Glomerular visceral epithelial cell (primary cell): ENCODE measurements at regions not wholly inside any gene's neighbourhood (a gene's known extent, or its start where the extent isn't known, plus 50 kb on each side); places are given as distances from the start of the nearest gene placed in this dataset.
"Not testable (repeated sequence)": the region's sequence is repeated elsewhere in the genome, so short reads cannot be mapped to it uniquely, and the experiment has no call there.

ENCODE experiments used
- DNase-seq: peaks from one replicate; pipeline ENCODE4 v3.0.0-alpha.2; 2016; ENCODE audit errors: extremely low spot score

DNA sequence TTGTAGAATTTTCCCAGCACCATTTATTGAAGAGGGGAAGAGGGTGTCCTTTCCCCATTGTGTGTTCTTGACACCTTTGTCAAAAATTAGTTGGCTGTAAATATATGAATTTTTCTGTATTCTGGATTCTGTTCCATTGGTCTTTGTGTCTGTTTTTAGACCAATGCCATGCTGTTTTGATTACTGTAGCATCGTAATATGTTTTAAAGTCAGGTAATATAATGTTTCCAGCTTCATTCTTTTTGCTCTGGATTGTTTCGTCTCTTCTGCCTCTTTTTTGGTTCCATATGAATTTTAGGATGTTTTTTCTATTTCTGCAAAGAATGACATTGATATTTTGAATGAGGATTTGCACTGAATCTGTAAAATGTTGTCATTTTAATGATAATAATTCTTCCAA, 331.9 kb upstream of the RGS6 start:
- DNase-seq: no peak

GRCh38 chr14:71602524-71602923, 329.7 kb upstream of the RGS6 start:
- DNase-seq: no peak

DNA sequence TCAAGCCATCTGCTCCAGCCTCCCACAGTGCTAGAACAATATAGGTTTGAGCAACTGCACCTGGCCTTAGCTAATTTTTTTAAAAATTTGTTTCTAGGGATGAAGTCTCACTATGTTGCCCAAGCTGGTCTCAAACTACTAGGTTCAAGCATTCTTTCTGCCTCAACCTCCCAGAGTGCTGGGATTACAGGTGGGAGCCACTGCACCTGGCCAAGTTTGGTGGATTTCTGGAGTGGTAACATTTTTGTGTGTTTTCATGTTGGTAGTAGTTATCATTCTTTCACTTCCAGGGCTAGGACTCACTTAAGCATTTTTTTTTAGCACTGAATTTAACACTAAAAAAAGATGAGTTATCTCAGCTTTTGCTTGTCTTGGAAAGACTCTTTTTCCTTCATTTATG, 328.0 kb upstream of the RGS6 start:
- no peak for DNase-seq

DNA sequence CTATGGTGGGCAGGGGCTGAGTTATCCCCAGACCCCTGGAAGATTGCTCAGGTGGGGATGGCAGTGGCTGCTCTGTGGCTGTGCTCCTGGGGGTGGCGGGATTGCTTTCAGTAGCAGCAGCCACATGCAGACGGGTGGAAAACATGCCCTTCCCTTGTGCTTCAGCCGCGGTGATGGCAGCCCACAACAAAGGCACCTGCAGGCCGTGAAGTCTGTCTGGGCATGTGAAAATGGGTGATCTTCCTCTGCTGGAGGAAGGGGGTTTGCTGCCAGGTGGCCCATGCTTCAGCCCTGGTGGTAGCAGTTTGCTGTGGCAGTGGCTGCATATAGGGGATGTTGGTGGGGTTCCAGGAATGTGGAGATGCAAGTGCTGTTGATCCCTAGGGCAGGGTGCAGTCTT, 326.2 kb upstream of the RGS6 start:
- DNase-seq: no peak

- DNase-seq: no peak
Measured at GRCh38 chr14:71606575-71606974, 325.7 kb upstream of the RGS6 start.

GRCh38 chr14:71607056-71607455, 325.2 kb upstream of the RGS6 start:
- DNase-seq: no peak

DNA sequence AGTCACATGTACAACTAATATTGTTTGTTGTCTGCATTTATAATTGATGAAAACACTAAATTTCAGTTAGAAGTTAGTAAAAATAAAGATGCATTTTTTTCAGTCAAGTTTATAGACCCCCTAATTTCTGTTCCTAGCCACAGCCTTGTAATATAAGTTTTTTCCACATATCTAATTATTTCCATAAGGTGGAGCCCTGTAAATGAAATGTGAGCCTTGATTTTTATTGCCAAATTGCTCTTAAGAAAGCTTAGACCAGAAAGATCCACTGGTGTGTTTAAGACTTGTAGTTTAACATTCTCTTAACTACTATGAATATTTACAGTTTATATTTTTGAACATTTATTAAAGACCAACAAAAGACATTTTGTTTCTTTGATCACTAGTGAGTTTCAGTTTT, 322.1 kb upstream of the RGS6 start:
- DNase-seq: no peak

GRCh38 chr14:71610797-71611196, 321.4 kb upstream of the RGS6 start:
- no peak for DNase-seq

- DNase-seq: no peak
Measured at GRCh38 chr14:71613168-71613567, 319.1 kb upstream of the RGS6 start.

DNA sequence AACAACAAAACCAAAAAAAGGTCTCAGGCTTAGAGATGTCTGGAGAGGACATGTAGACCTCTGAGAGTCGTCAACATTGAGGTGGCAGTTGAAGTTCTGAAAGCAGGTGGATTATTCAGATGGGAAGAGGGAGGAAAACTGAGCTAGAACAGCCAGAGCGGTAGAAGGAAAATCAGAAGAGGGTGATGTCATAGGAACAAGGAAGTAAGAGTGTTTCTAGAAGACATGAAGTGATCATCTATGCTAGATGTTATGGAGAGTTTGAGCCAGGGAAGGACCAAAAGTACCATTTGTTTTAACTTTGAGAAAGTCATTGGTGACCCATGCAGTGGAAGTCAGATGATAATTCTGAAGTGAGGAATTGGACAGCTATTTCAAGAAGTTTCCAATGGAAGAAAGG, 316.2 kb upstream of the RGS6 start:
- DNase-seq: no peak

DNA sequence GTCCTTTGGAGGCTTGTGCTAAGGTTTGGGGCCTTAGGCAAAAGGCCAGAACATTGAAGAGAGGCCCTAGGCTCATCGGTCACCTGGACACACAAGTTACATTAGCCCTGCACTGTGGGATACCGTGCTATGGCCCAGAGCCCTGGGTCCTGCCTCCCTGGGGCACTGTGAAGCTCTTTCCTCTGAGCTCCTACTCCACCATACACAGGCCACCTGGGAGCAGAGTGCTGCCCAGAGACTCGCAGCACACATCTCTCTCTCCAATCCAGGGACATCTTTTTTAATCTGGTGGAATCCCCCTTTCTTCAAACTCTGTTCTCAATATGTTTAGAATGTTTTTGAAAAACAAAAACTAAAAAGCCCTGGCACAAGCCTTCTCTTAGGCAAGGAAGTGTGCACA, 314.2 kb upstream of the RGS6 start:
- no peak for DNase-seq

- DNase-seq: no peak
Measured at GRCh38 chr14:71618716-71619115, 313.5 kb upstream of the RGS6 start.

DNA sequence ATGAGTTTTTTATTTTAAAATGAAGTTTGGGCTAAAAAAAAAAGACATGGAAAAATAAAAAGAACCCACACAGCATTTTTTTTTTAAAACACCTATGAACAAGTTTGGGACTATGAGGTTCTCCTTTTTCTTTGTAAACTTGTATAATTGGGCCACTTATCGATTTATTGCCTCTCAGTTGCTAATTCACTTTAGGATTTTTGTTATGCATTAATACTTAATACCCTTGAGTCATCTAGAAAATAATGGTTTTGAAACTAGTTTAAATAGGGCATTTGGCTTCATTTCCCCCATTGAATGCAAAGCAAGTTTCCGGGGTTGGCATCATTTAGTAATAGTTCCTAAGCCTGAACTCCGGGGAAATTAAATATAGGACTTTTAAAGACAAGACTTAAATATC, 312.8 kb upstream of the RGS6 start:
- no peak for DNase-seq

DNA sequence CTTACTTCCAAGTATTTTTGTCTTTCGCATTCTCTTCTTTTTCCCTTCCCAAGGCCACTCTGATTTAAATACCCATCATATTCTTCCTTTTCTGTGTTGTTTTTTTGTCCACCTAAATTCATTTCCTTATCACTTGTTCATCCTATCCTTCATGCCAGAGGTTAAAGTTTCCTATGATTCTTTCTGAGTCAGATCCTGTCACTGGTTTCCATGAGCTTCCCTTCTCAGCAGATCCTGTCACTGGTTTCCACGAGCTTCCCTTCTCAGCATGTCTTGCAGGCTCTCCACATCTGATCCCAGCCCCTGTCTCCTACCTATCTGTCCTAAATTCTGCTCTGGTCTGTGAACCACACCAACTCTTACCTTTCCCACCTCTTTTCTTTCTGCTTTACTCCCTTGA, 311.8 kb upstream of the RGS6 start:
- peak; percentile 8 for DNase-seq

DNA sequence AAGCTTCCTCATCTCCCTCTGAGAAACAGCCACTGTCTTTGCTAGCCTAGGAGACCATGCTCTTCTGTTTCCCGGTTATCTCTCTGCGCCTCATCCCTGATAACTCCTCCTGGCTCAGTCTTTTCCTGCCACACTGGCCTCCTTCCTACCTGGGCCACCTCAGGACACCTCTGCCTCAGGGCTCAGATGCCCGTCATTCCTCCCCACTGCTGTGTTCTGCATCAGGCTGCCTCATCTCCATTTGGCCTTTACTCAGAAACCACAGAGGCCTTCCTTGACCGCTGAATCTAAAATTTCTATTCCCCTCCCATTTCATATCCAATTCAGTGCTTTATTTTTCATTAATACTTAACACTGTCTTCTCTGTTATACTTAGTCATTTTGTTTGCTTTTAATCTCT, 311.0 kb upstream of the RGS6 start:
- DNase-seq: no peak

DNA sequence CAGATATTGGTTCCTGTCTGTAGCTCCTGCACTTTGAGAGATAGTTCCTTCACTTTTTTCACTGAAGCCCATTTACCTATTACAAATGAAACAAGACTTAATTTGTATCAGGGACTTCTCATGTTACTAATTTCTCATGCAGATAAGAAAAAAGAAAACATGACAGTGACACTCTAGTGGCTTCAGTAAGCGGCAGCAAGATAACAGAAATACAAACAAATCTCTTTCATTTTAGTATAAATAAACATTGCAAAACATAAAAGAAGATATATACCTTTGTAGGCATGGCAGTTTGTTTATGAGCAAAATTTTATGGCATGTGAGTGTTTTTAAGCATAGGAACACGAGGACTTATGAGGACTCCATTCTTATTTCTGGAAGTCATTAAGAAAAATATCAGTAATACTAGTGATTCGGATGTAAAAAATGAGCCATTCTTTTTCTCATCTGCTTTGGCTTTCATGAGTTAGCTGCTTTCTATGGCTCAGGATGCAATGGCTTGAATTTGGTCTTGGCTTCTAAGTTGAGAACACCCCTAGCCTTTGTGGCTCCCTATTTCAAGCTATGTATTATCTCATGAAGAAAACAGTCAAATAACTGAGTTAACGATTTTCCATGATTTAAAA, 310.1 kb upstream of the RGS6 start:
- no peak for DNase-seq

DNA sequence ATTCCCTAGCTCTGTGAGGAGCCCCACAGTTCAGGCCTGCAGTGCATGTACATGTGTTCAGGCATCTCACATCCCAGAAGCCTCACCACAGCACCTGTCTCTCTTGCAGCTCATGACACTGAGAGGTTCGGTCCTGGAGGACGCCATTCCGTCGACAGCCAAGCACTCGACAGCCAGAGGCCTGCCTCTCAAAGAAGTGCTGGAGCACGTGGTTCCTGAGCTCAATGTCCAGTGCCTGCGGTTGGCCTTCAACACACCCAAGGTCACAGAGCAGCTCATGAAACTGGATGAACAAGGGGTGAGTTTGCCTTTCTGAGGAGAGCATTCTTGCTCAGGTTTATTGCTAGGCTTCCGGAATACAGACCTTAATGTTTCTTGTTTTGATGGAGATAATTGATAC, 308.3 kb upstream of the RGS6 start:
- no peak for DNase-seq

- DNase-seq: no peak
Measured at GRCh38 chr14:71625175-71625574, 307.1 kb upstream of the RGS6 start.

DNA sequence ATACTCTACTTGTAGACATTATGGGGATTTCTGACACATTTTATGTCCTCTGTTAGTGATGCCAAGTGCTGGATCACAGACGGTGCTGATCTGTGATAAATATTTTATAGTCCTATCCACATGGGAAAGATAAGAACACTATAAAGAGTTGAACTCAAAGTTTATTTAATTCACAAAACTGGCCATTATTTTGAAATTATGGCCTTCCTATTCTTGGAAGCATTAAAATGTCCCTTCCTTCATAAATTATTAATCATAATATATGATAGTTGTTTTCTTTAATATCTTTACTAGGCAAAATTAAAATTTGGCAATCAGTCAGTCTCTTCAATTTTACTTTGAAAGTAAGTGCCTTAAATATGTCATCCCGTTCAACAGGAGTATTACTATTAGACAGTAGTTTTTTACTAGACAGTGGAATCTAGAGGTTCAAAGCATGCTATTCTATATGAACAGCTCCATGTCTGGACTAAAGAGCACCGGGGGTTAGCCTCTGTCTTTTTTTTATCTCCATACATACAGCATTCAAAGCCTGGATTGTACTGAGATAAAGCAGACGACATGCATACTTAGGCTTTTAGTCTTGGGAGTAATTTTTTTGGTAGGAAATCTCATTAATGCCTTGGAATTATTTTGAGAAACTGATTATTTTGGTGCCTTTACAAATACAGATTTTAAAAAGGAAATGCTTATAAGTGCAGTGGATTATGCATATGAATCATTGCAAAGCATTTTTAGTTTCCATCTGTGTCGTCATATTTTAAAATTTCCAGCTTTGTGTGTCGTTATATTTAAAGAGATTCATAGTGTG, 306.1 kb upstream of the RGS6 start:
- DNase-seq: no peak

- no peak for DNase-seq
Measured at GRCh38 chr14:71628433-71628832, 303.8 kb upstream of the RGS6 start.

DNA sequence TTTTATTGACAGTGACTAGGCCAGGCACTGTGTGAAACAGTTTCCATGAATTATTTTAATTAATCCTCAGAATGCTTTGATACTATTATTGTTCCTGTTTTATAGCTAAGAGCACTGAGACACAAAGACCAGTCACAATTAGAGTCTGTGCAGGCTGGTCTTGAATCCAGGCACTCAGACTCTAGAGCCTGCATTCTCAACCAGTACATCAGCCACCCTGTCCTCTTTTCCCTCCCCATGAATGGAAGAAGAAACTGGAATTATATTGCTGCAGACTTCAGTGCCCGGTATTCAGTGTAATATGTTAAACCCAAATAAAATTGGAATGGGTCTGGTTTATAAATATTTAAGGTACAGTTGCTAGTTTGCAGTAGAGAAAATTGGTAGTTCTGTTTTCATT, 303.0 kb upstream of the RGS6 start:
- DNase-seq: no peak

GRCh38 chr14:71629765-71630492, 302.3 kb upstream of the RGS6 start:
- no peak for DNase-seq

DNA sequence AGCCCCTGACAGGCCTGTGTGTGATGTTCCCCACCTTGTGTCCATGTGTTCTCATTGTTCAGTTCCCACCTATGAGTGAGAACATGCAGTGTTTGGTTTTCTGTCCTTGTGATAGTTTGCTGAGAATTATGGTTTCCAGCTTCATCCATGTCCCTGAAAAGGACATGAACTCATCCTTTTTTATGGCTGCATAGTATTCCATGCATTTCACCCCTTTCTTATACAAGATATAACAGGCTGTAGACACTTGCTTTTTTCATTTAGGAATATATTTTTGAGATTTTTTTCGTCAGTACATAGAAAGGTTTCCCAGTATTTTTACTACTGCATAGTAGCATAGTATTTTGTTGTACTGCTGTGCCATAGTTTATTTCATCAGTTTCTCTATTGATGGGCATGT, 301.2 kb upstream of the RGS6 start:
- DNase-seq: not testable (repeated sequence)
